ENCODE measurements at regions not wholly inside any gene's neighbourhood (a gene's known extent, or its start where the extent isn't known, plus 50 kb on each side); places are given as distances from the start of the nearest gene placed in this dataset.

DNA sequence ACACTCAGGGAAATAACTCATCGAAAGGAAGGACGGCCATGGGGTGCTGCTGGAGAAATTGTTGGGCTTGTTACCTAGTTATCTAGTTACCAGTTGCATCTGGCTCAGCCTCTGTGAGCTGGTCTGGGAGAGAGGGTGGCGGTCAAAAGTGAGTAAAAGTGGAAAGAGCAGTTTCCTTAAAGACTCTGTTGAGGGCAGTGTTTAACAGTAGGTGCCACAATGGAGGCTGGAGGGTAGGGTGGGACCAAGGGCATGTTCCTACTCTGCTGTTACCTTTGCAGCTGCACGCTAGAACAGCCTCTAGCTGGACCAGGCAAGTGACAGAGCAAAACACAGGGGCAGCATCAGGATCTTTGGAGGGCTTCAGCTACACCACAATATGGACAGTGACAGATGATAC, 228.8 kb upstream of the STARD13 start:
- DNase-seq (ENCODE audit: low read depth in 1 of 2, low spot score in 1 of 2), result no peak

GRCh38 chr13:33515146-33515545, 229.6 kb upstream of the STARD13 start:
- DNase-seq (ENCODE audit: low read depth in 1 of 2, low spot score in 1 of 2), result no peak

- DNase-seq (ENCODE audit: low read depth in 1 of 2, low spot score in 1 of 2), result no peak
Observed at GRCh38 chr13:33518452-33518851, 232.9 kb upstream of the STARD13 start.

DNA sequence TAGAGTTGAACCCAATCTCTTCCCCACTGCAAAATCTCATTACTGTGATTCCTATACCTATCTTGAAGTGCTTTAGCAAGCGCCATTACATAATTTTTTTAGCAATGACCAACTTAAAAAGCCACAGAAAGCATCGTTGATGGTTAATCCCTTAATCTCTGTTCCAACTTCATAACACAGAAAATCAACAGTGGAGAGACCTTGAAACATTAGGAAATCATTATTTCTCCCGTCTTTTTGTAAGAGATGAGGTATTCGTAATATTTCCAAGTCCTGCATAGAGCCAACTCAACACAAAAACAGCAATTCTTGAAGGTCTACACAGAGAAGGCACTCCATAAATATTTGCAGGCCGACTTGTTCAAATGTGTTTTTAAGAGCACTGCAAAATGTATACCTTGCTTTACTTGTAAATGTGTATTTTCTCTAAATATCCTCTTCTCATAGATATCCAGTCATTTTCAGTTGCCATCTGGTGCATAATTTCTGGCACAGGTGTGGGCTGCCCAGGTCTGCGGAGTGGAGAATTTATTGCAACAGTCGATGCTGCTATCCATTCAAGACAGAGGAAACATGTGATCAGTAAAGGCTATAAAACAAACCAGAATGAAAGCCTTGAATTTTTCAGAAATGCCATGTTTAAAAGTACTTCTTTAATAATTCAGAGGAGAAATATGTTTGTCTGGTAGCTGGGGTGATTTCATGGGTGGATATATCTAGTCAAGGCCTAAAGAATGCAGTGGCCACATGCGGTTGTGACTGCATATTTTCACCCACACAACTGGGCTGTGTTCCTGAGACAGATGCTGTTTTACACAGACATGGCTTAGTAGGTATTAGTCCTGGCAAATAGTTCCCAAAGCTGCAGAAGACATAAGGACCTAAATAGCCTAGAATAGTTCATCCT, 234.3 kb upstream of the STARD13 start:
- DNase-seq (ENCODE audit: low read depth in 1 of 2, low spot score in 1 of 2), result no peak

DNA sequence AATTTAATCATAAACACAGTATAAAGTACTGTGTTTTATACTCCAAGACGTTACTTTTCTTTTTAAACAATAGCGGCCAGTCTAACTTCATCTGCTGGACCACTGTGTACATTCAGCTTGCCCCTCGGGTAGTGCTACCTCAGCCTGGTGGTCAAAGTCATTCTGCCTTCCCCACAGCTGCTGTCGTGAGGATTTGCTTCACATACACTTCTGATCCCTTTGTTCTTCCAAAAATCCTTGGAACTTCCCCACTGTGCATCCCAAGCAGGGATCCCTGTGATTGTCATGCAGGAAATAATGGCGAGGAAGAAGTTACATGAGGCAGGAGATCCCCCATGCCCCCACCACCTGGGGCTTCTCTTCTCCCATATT, 234.9 kb upstream of the STARD13 start:
- no peak for DNase-seq (ENCODE audit: low read depth in 1 of 2, low spot score in 1 of 2)

DNA sequence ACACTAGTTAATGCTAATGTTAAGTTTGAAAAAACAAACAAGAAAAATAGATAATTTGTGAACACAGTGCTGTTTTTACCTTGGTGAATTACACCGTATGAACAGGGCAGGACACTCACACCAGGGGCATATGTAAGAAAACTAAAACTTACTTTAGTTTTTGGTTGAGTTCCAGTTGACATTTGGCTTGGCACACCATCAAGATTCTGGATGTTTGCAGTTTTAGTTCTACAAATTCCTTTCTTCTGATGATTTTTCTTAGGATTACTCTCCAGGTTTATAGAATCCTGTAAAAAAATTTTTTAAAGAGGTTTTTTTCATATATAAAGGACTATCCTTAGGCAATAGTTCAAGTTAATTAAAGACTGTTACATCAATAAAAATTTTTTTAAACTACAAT, 238.5 kb upstream of the STARD13 start:
- no peak for DNase-seq (ENCODE audit: low read depth in 1 of 2, low spot score in 1 of 2)

GRCh38 chr13:33525763-33526162, 240.2 kb upstream of the STARD13 start:
- DNase-seq (ENCODE audit: low read depth in 1 of 2, low spot score in 1 of 2), result no peak

- no peak for DNase-seq (ENCODE audit: low read depth in 1 of 2, low spot score in 1 of 2)
Observed at GRCh38 chr13:33526718-33527117, 241.2 kb upstream of the STARD13 start.

GRCh38 chr13:33528896-33529295, 243.3 kb upstream of the STARD13 start:
- no peak for DNase-seq (ENCODE audit: low read depth in 1 of 2, low spot score in 1 of 2)

- no peak for DNase-seq (ENCODE audit: low read depth in 1 of 2, low spot score in 1 of 2)
Observed at GRCh38 chr13:33531484-33531883, 245.9 kb upstream of the STARD13 start.

DNA sequence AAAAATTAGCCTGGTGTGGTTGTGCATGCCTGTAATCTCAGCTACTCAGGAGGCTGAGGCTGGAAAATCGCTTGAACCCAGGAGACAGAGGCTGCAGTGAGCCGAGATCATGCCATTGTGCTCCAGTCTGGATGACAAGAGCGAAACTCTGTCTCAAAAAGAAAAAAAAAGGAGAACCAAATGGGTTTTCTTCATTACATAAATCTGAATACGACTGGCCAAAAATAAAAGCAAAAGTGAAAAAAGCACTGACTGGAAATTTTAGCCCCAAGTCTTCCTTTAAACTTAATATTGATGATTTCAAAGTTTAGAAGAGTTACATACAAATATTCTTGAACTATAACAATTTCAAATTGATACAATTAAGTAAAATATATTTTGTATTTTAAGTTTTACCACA, 249.5 kb upstream of the STARD13 start:
- no peak for DNase-seq (ENCODE audit: low read depth in 1 of 2, low spot score in 1 of 2)

- DNase-seq (ENCODE audit: low read depth in 1 of 2, low spot score in 1 of 2), result no peak
Observed at GRCh38 chr13:33536601-33537000, 251.0 kb upstream of the STARD13 start.

GRCh38 chr13:33537026-33537425, 251.5 kb upstream of the STARD13 start:
- DNase-seq (ENCODE audit: low read depth in 1 of 2, low spot score in 1 of 2), result no peak

- no peak for DNase-seq (ENCODE audit: low read depth in 1 of 2, low spot score in 1 of 2)
Observed at GRCh38 chr13:33537676-33538075, 252.1 kb upstream of the STARD13 start.

DNA sequence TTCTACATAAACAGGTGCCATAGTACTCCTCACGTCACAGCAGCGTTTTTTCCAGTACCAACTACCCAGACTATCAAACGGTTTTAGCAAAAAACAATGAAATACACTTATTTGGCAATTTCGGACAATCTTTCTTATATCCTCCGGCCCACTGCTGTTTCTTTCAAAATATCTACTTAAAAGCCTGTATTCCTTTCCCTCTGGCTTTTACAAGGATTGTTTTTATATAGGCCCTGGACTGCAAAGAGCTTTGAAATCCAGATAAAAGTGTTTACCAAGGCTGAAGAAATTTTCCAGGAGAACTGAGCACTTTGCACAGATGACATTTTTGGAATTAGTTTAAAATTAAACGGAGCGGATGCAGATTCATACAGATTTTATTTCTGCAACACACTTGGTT, 255.9 kb upstream of the STARD13 start:
- no peak for DNase-seq (ENCODE audit: low read depth in 1 of 2, low spot score in 1 of 2)

- no peak for DNase-seq (ENCODE audit: low read depth in 1 of 2, low spot score in 1 of 2)
Observed at GRCh38 chr13:33541962-33542308, 256.4 kb upstream of the STARD13 start.

GRCh38 chr13:33542309-33543088, 256.9 kb upstream of the STARD13 start:
- peak; percentile 97 to 98 for DNase-seq (ENCODE audit: low read depth in 1 of 2, low spot score in 1 of 2)

GRCh38 chr13:33543089-33543459, 257.5 kb upstream of the STARD13 start:
- no peak for DNase-seq (ENCODE audit: low read depth in 1 of 2, low spot score in 1 of 2)

DNA sequence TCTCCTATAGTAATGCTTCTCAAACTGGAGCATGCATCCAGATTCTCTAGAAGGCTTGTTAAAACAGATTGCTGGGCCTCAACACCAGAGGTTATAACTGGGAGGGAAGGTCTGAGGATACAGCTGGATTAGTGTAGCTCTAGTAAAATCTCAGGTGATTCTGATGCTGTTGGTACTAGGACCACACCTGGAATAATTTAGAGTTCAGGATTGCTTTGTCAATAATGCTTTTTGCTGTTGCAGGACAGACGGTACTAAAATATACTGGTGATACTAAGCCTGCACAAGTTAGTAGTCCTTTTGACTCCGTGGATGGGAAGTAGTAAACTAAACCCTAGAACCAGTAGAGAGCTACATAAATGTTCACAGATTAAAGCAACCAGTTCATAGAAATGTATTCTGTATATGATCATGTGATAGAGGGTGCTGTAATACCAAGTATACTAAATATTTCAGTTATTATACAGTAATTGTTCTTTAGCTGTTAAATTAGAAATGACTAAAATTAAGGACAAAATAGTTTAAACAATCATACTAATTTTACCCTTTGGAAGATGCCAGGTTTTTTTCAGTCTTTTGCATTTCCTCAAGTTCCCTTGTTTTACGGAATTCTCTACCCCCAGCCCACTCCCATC, 258.2 kb upstream of the STARD13 start:
- no peak for DNase-seq (ENCODE audit: low read depth in 1 of 2, low spot score in 1 of 2)

DNA sequence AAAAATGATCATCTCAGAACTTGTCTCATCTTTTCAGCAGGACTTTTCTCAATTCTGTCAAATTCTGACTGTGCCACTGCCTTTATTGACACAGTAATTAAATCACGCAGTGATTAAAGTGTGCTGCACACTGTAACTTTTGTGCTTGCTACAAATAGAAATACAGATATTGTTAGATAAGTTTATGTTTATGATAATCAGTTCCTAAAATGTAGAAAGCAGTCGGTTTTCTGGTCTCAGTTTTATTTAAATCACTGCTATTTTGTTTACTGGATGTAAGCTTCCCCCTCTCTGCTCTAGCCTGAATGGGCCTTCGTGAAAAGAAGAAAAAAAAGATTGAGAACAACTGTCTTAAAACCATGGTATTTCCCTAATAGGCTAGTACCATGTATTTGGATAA, 258.8 kb upstream of the STARD13 start:
- DNase-seq (ENCODE audit: low read depth in 1 of 2, low spot score in 1 of 2), result no peak

DNA sequence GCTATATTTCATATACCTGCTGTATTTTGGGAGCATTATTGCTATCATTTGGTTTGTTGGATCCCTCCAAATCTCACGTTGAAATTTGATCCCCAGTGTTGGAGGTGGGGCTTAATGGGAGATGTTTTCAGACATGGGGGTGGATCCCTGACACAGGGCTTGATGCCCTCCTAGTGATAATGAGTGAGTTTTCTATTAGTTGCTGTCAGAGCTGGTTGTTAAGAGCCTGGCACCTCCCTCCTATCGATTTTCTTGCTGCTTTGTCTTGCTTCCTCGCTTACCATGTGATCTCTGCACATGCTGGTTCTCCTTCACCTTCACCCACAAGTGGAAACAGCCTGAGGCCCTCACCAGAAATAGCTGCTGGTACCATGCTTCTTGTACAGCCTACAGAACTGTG, 259.9 kb upstream of the STARD13 start:
- no peak for DNase-seq (ENCODE audit: low read depth in 1 of 2, low spot score in 1 of 2)

GRCh38 chr13:33547035-33547434, 261.5 kb upstream of the STARD13 start:
- DNase-seq (ENCODE audit: low read depth in 1 of 2, low spot score in 1 of 2), result no peak

All from activated CD4-positive, alpha-beta T cell treated with anti-CD3 and anti-CD28 coated beads, Interleukin-2, amount 50 U/mL, for 24 hours (primary cell).